ENCODE measurements at regions not wholly inside any gene's neighbourhood (a gene's known extent, or its start where the extent isn't known, plus 50 kb on each side); places are given as distances from the start of the nearest gene placed in this dataset.

DNA sequence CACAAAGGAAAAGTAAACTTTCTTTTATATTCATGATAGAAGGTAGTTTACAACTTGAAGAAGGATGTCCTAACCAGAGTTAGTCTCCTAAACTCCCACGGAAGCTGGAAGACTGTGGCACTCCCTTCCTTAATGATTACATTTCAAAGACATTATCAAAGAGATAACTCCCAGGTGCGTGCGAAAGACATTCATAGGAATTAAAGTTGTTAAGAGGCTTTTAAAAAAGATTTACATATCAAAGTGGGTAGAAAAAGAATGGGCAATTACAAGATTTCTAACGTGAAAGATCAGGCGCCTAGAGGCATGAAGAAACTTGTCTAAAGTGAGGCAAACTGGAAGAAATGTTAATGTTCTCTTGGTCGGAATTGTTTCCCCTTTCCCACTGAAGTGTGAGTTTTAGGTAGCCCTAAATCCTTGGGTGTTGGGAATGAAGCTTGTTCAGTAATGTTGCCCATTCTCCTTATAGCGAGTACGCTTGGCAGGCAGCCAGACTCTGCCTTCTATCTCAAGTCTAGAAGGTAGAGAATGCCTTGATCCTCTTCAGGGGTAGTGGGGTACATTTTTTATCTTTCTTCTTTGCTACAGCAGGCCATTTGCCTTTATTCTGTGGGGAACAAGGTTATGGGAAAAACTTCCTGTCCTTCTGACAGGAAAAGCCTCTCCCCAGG lies 642.0 kb downstream of the SLC6A15 start:
- no peak for TF ChIP-seq CTCF (IDR thresholded peaks at IDR 0.05)
- no peak for TF ChIP-seq POLR2A (IDR thresholded peaks at IDR 0.05)
- no peak for TF ChIP-seq EP300 (IDR thresholded peaks at IDR 0.05)
